Right lobe of liver (tissue), 4 donors: ENCODE measurements at regions not wholly inside any gene's neighbourhood (a gene's known extent, or its start where the extent isn't known, plus 50 kb on each side); places are given as distances from the start of the nearest gene placed in this dataset.

Experiments used
- POLR2A ChIP-seq: fragments of 450-650 bp; IDR thresholded peaks from one replicate; pipeline ENCODE4 v1.6.1; 2017; ENCODE audit warnings: antibody characterized with exemption, mild to moderate bottlenecking
- TF ChIP-seq, protein P1 (sequence below), 4 donors: fragments of 200-600 bp in 3 of 4; fragments of 450-650 bp in 1 of 4; IDR thresholded peaks; one replicate each; pipeline versions ENCODE4 v1.5.1 to v1.8.0; 2016 to 2022; ENCODE audit warnings: antibody characterized with exemption in 4 of 4, mild to moderate bottlenecking in 2 of 4
- donor health status: DM: no; HTN: no; CAD: no.
- donor health status: DM: no; HTN: no; CAD: no.
- donor health status: DM: no; HTN: yes; CAD: no.

DNA sequence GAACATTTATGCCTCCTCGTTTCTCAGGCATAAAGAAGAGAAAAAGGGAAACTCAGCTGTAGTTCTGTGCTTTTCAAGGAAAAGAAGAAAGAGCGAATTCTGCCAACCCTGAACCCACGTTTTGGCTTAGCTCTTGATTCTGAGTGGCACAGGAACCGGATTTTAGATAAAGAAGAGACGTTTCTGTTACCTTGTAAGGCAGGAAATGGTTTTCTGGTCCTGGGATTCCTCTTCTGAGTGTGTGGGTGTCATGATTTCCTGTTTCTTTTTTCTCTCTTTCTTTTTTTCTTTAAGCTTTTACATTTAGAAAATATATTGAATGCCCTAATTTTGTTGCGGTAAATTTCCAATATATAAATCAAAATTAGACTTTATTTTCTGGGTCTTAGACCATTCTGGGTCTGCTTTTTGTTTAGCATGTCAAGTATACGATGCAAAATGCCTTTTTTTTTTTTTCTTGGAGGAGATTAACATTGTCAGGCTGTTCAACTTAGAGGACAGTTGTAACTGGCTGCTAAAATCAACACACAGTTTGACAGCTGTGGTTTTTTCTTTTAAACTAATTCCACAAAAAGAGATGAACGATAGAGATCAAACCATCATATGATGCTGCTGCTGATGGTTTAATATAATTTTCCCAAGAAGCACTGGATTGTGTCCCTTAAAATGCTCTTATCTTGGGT, 190.8 kb downstream of the GATA3 start:
- TF ChIP-seq, protein P1, sequence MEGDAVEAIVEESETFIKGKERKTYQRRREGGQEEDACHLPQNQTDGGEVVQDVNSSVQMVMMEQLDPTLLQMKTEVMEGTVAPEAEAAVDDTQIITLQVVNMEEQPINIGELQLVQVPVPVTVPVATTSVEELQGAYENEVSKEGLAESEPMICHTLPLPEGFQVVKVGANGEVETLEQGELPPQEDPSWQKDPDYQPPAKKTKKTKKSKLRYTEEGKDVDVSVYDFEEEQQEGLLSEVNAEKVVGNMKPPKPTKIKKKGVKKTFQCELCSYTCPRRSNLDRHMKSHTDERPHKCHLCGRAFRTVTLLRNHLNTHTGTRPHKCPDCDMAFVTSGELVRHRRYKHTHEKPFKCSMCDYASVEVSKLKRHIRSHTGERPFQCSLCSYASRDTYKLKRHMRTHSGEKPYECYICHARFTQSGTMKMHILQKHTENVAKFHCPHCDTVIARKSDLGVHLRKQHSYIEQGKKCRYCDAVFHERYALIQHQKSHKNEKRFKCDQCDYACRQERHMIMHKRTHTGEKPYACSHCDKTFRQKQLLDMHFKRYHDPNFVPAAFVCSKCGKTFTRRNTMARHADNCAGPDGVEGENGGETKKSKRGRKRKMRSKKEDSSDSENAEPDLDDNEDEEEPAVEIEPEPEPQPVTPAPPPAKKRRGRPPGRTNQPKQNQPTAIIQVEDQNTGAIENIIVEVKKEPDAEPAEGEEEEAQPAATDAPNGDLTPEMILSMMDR (IDR thresholded peaks at IDR 0.05): no peak
- no peak for TF ChIP-seq POLR2A
